ENCODE measurements at regions not wholly inside any gene's neighbourhood (a gene's known extent, or its start where the extent isn't known, plus 50 kb on each side); places are given as distances from the start of the nearest gene placed in this dataset.
"Not testable (repeated sequence)": the region's sequence is repeated elsewhere in the genome, so short reads cannot be mapped to it uniquely, and the experiment has no call there.

- no peak for DNase-seq (ENCODE audit: extremely low read depth, low read depth)
These were observed 264.7 kb downstream of the SOX9 start for GRCh38 chr17:72385475-72385874.

- DNase-seq (ENCODE audit: extremely low read depth, low read depth), result not testable (repeated sequence)
These were observed 265.4 kb downstream of the SOX9 start for GRCh38 chr17:72386173-72386572.

GRCh38 chr17:72386619-72387237, 265.9 kb downstream of the SOX9 start:
- no peak for DNase-seq (ENCODE audit: extremely low read depth, low read depth)

GRCh38 chr17:72387487-72387886, 266.7 kb downstream of the SOX9 start:
- DNase-seq (ENCODE audit: extremely low read depth, low read depth), result peak; percentile 56

- DNase-seq (ENCODE audit: extremely low read depth, low read depth), result no peak
These were observed 267.1 kb downstream of the SOX9 start for GRCh38 chr17:72387969-72388368.

GRCh38 chr17:72388765-72389473, 268.1 kb downstream of the SOX9 start:
- DNase-seq (ENCODE audit: extremely low read depth, low read depth), result peak; percentile 75

- no peak for DNase-seq (ENCODE audit: extremely low read depth, low read depth)
These were observed 270.1 kb downstream of the SOX9 start for GRCh38 chr17:72390675-72391508.

- no peak for DNase-seq (ENCODE audit: extremely low read depth, low read depth)
These were observed 271.5 kb downstream of the SOX9 start for GRCh38 chr17:72392056-72393010.

- peak; percentile 94 for DNase-seq (ENCODE audit: extremely low read depth, low read depth)
These were observed 272.7 kb downstream of the SOX9 start for GRCh38 chr17:72393553-72393952.

- DNase-seq (ENCODE audit: extremely low read depth, low read depth), result peak; percentile 67
These were observed 273.7 kb downstream of the SOX9 start for GRCh38 chr17:72394531-72394930.

GRCh38 chr17:72396121-72396520, 275.3 kb downstream of the SOX9 start:
- DNase-seq (ENCODE audit: extremely low read depth, low read depth), result no peak

GRCh38 chr17:72397223-72397667, 276.4 kb downstream of the SOX9 start:
- no peak for DNase-seq (ENCODE audit: extremely low read depth, low read depth)

GRCh38 chr17:72397687-72398086, 276.9 kb downstream of the SOX9 start:
- DNase-seq (ENCODE audit: extremely low read depth, low read depth), result no peak

GRCh38 chr17:72399023-72399607, 278.3 kb downstream of the SOX9 start:
- no peak for DNase-seq (ENCODE audit: extremely low read depth, low read depth)

GRCh38 chr17:72399608-72400487, 279.0 kb downstream of the SOX9 start:
- no peak for DNase-seq (ENCODE audit: extremely low read depth, low read depth)

- DNase-seq (ENCODE audit: extremely low read depth, low read depth), result no peak
These were observed 279.6 kb downstream of the SOX9 start for GRCh38 chr17:72400488-72400827.

GRCh38 chr17:72400863-72401262, 280.0 kb downstream of the SOX9 start:
- no peak for DNase-seq (ENCODE audit: extremely low read depth, low read depth)

GRCh38 chr17:72401883-72402726, 281.3 kb downstream of the SOX9 start:
- DNase-seq (ENCODE audit: extremely low read depth, low read depth), result no peak
